ENCODE measurements at regions not wholly inside any gene's neighbourhood (a gene's known extent, or its start where the extent isn't known, plus 50 kb on each side); places are given as distances from the start of the nearest gene placed in this dataset.

GRCh38 chr1:11373029-11373894, 100.3 kb downstream of the UBIAD1 start:
- DNase-seq (ENCODE audit: low spot score) (no peak), ATAC-seq (ENCODE audit: low read depth) (no peak)
- no peak overlapping the region for H3K27ac ChIP-seq (ENCODE audit: poor library complexity, severe bottlenecking)
- H3K27me3 ChIP-seq (ENCODE audit: insufficient read depth, poor library complexity, severe bottlenecking) = no peaks in the 10 kb centered on the region
- no peaks in the 10 kb centered on the region for H3K9me3 ChIP-seq (ENCODE audit: severe bottlenecking)
- TF ChIP-seq CTCF (IDR thresholded peaks at IDR 0.05; ENCODE audit: poor library complexity, severe bottlenecking) = no peak
- no peak overlapping the region for H3K4me3 ChIP-seq (ENCODE audit: severe bottlenecking)
- no peaks in the 10 kb centered on the region for H3K36me3 ChIP-seq (ENCODE audit: low read depth)
- no peaks in the 10 kb centered on the region for H3K4me1 ChIP-seq (ENCODE audit: insufficient read depth, poor library complexity, severe bottlenecking)

GRCh38 chr1:11373895-11374747, 101.1 kb downstream of the UBIAD1 start:
- no peak for DNase-seq (ENCODE audit: low spot score)

DNA sequence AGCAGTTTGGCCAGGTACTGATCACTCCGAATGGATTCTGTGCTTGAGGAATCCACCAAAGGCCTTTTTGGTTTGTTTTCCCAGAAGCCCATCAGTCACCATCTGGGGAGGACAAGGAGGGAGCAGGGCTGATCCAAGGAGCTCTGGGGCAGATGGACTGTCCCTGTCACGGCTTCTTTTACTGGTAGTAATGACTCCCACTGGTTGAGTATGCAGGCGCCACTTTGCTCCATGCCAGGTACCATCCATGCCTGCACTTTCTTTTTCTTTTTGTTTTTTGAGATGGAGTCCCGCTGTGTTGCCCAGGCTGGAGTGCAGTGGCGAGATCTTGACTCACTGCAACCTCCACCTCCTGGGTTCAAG, 101.7 kb downstream of the UBIAD1 start:
- no peaks in the 10 kb centered on the region for H3K27me3 ChIP-seq (ENCODE audit: insufficient read depth, poor library complexity, severe bottlenecking)
- no peaks in the 10 kb centered on the region for H3K9me3 ChIP-seq (ENCODE audit: severe bottlenecking)
- no peak for DNase-seq (ENCODE audit: low spot score)
- ATAC-seq (ENCODE audit: low read depth) = peak; percentile 34; the same call in 1 of the 3 replicates
- no peak overlapping the region for H3K4me3 ChIP-seq (ENCODE audit: severe bottlenecking)
- no peaks in the 10 kb centered on the region for H3K36me3 ChIP-seq (ENCODE audit: low read depth)
- TF ChIP-seq CTCF (IDR thresholded peaks at IDR 0.05; ENCODE audit: poor library complexity, severe bottlenecking) = no peak
- H3K4me1 ChIP-seq (ENCODE audit: insufficient read depth, poor library complexity, severe bottlenecking) = no peaks in the 10 kb centered on the region
- no peak overlapping the region for H3K27ac ChIP-seq (ENCODE audit: poor library complexity, severe bottlenecking)

More at GRCh38 chr1:11373895-11374747, 101.1 kb downstream of the UBIAD1 start:
- Histone ChIP-seq H3K27me3 (ENCODE audit: insufficient read depth, poor library complexity, severe bottlenecking) (no peaks in the 10 kb centered on the region), H3K4me3 (ENCODE audit: severe bottlenecking) (no peak overlapping the region), H3K4me1 (ENCODE audit: insufficient read depth, poor library complexity, severe bottlenecking) (no peaks in the 10 kb centered on the region), H3K9me3 (ENCODE audit: severe bottlenecking) (no peaks in the 10 kb centered on the region), H3K27ac (ENCODE audit: poor library complexity, severe bottlenecking) (no peak overlapping the region), H3K36me3 (ENCODE audit: low read depth) (no peaks in the 10 kb centered on the region)
- ATAC-seq (ENCODE audit: low read depth) = peak; percentile 54
- no peak for TF ChIP-seq CTCF (IDR thresholded peaks at IDR 0.05; ENCODE audit: poor library complexity, severe bottlenecking)

GRCh38 chr1:11377001-11377583, 101.9 kb upstream of the DISP3 start:
- Histone ChIP-seq H3K36me3 (ENCODE audit: low read depth) (no peaks in the 10 kb centered on the region), H3K27me3 (ENCODE audit: insufficient read depth, poor library complexity, severe bottlenecking) (no peaks in the 10 kb centered on the region), H3K27ac (ENCODE audit: poor library complexity, severe bottlenecking) (no peak overlapping the region), H3K4me1 (ENCODE audit: insufficient read depth, poor library complexity, severe bottlenecking) (no peaks in the 10 kb centered on the region), H3K9me3 (ENCODE audit: severe bottlenecking) (no peaks in the 10 kb centered on the region), H3K4me3 (ENCODE audit: severe bottlenecking) (no peak overlapping the region)
- no peak for ATAC-seq (ENCODE audit: low read depth)
- no peak for TF ChIP-seq CTCF (IDR thresholded peaks at IDR 0.05; ENCODE audit: poor library complexity, severe bottlenecking)
- DNase-seq (ENCODE audit: low spot score) = no peak

Data from RWPE2 (cell line).